HepG2 (cell line): ENCODE measurements at regions not wholly inside any gene's neighbourhood (a gene's known extent, or its start where the extent isn't known, plus 50 kb on each side); places are given as distances from the start of the nearest gene placed in this dataset.
A peak's percentile ranks its signal among the peaks of the same experiment; 100 is the strongest.

ENCODE experiments used
- DR1 ChIP-seq: sonication (generic); formaldehyde crosslinking; IDR thresholded peaks from 2 replicates; pipeline ENCODE4 v1.8.0; 2021; ENCODE audit warnings: mild to moderate bottlenecking, missing genetic modification reagents, inconsistent platforms
- GABPB1 ChIP-seq: IDR thresholded peaks from 2 replicates; pipeline ENCODE4 v1.6.1; 2016; ENCODE audit warnings: mild to moderate bottlenecking, missing genetic modification reagents, moderate library complexity, missing compliant biosample characterization
- HNRNPUL1 ChIP-seq: fragments of 200-400 bp; formaldehyde crosslinking; IDR thresholded peaks from 2 replicates; pipeline ENCODE4 v1.6.1; 2017; ENCODE audit warnings: low read depth, mild to moderate bottlenecking, low read length, moderate library complexity
- HOXA3 ChIP-seq: sonication (generic); formaldehyde crosslinking; IDR thresholded peaks from 2 replicates; pipeline ENCODE4 v1.5.0; 2020; ENCODE audit warnings: missing genetic modification reagents
- KDM5B ChIP-seq: sonication (generic); formaldehyde crosslinking; IDR thresholded peaks from 2 replicates; pipeline ENCODE4 v1.4.0; 2020; ENCODE audit warnings: missing genetic modification reagents, mild to moderate bottlenecking, borderline replicate concordance
- MYC ChIP-seq: sonication (generic); formaldehyde crosslinking; IDR thresholded peaks from 2 replicates; pipeline ENCODE4 v1.9.0; 2021; ENCODE audit warnings: missing genetic modification reagents, borderline replicate concordance
- RARA ChIP-seq: IDR thresholded peaks from 2 replicates; pipeline ENCODE4 v1.6.1; 2016; ENCODE audit warnings: missing genetic modification reagents, missing compliant biosample characterization
- RBFOX2 ChIP-seq: fragments of 200-400 bp; formaldehyde crosslinking; IDR thresholded peaks from 2 replicates; pipeline ENCODE4 v1.6.1; 2017; ENCODE audit warnings: low read depth, mild to moderate bottlenecking, low read length
- RCOR2 ChIP-seq: IDR thresholded peaks from 2 replicates; pipeline ENCODE4 v1.6.1; 2016; ENCODE audit warnings: missing biosample characterization, missing genetic modification reagents
- RNF2 ChIP-seq: fragments of 450-650 bp; conservative IDR thresholded peaks from 2 replicates; pipeline ENCODE4 v1.6.1; 2016; ENCODE audit warnings: low read depth
- RXRA ChIP-seq: sonication (generic); formaldehyde crosslinking; IDR thresholded peaks from 2 replicates; pipeline ENCODE4 v1.5.1; 2020; ENCODE audit warnings: missing genetic modification reagents
- ZFY ChIP-seq: sonication (generic); formaldehyde crosslinking; IDR thresholded peaks from 2 replicates; pipeline ENCODE4 v1.4.0; 2020; ENCODE audit warnings: missing genetic modification reagents
- ZIK1 ChIP-seq: sonication (generic); formaldehyde crosslinking; IDR thresholded peaks from 2 replicates; pipeline ENCODE4 v1.5.0; 2020; ENCODE audit warnings: mild to moderate bottlenecking, low read depth, missing genetic modification reagents, borderline replicate concordance
- ZNF720 ChIP-seq: sonication (generic); formaldehyde crosslinking; IDR thresholded peaks from 2 replicates; pipeline ENCODE4 v1.4.0; 2020; ENCODE audit warnings: missing genetic modification reagents
- TF ChIP-seq, protein P1 (sequence below): sonication (generic); formaldehyde crosslinking; IDR thresholded peaks from 2 replicates; pipeline ENCODE4 v1.4.0; 2020; ENCODE audit warnings: missing genetic modification reagents
- TF ChIP-seq, protein P2 (sequence below): sonication (generic); formaldehyde crosslinking; IDR thresholded peaks from 2 replicates; pipeline ENCODE4 v1.5.0; 2020; ENCODE audit warnings: mild to moderate bottlenecking, low read depth, missing genetic modification reagents, borderline replicate concordance
- TF ChIP-seq, protein P3 (sequence below): sonication (generic); formaldehyde crosslinking; IDR thresholded peaks from 2 replicates; pipeline ENCODE4 v1.5.1; 2020; ENCODE audit warnings: mild to moderate bottlenecking, missing genetic modification reagents, moderate library complexity
- TF ChIP-seq, protein P4 (sequence below), 2 experiments: sonication (generic) in 1 of 2; formaldehyde crosslinking in 1 of 2; IDR thresholded peaks; 2 replicates each; pipeline versions ENCODE4 v1.4.0 to v1.6.1; 2018 to 2020; ENCODE audit warnings: missing genetic modification reagents in 2 of 2, borderline replicate concordance in 1 of 2, low read depth in 1 of 2, mild to moderate bottlenecking in 1 of 2, missing biosample characterization in 1 of 2
- TF ChIP-seq, protein P5 (sequence below): sonication (generic); formaldehyde crosslinking; IDR thresholded peaks from 2 replicates; pipeline ENCODE4 v1.5.1; 2020; ENCODE audit warnings: missing genetic modification reagents, mild to moderate bottlenecking, borderline replicate concordance
- TF ChIP-seq, protein P6 (sequence below): sonication (generic); formaldehyde crosslinking; IDR thresholded peaks from 2 replicates; pipeline ENCODE4 v1.5.1; 2020; ENCODE audit warnings: missing genetic modification reagents, mild to moderate bottlenecking, borderline replicate concordance
- TF ChIP-seq, protein P7 (sequence below): IDR thresholded peaks from 2 replicates; pipeline ENCODE4 v1.6.1; 2012; ENCODE audit warnings: inconsistent platforms

DNA sequence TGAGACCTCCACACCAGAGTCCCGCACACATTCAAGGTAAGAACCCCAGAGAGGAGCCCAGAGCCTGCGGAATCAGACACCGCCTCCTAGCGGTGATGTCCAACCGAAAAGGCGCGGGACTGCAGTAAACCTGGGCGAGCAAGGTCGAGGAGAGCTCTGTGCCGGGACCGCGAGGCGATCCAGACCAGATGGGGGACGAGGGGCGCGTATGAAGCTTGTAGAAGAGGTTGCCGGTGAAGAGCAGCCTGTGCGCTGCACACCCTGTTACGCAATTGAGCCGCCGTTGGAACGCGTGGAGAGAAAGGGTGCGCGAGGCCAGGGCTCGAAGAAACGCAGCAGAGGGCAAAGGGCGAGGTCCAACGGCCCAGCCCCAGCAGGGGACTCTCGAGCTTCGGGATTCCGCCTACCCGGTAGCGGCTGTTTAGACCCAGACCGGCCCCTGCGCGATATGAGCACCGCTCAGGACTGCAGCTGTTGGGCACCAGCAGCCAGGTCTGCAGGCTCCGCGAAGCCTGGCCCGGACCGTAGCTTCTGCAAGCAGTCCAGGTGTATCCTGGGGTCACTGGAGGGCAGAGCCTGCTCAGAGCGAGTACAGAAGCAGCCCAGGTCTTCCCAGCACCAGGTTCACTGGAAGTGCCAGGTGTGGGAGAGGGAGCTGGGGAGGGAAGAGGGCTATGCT lies 65.9 kb upstream of the ZNF599 start (continued):
- TF ChIP-seq, protein P1, sequence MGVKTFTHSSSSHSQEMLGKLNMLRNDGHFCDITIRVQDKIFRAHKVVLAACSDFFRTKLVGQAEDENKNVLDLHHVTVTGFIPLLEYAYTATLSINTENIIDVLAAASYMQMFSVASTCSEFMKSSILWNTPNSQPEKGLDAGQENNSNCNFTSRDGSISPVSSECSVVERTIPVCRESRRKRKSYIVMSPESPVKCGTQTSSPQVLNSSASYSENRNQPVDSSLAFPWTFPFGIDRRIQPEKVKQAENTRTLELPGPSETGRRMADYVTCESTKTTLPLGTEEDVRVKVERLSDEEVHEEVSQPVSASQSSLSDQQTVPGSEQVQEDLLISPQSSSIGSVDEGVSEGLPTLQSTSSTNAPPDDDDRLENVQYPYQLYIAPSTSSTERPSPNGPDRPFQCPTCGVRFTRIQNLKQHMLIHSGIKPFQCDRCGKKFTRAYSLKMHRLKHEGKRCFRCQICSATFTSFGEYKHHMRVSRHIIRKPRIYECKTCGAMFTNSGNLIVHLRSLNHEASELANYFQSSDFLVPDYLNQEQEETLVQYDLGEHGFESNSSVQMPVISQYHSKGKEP (CRISPR knock-in tag), result no peak
- TF ChIP-seq RCOR2 (CRISPR knock-in tag), result no peak
- TF ChIP-seq, protein P2, sequence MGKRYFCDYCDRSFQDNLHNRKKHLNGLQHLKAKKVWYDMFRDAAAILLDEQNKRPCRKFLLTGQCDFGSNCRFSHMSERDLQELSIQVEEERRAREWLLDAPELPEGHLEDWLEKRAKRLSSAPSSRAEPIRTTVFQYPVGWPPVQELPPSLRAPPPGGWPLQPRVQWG (CRISPR knock-in tag), result no peak
- TF ChIP-seq, protein P3, sequence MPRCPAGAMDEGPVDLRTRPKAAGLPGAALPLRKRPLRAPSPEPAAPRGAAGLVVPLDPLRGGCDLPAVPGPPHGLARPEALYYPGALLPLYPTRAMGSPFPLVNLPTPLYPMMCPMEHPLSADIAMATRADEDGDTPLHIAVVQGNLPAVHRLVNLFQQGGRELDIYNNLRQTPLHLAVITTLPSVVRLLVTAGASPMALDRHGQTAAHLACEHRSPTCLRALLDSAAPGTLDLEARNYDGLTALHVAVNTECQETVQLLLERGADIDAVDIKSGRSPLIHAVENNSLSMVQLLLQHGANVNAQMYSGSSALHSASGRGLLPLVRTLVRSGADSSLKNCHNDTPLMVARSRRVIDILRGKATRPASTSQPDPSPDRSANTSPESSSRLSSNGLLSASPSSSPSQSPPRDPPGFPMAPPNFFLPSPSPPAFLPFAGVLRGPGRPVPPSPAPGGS (CRISPR knock-in tag), result no peak
- TF ChIP-seq RARA (CRISPR knock-in tag), result peak; percentile 39; the same call in 1 of the 2 replicates
- peak; percentile 56; the same call in 1 of the 2 replicates for TF ChIP-seq RXRA (CRISPR knock-in tag)
- TF ChIP-seq GABPB1 (CRISPR knock-in tag), result peak; percentile 55; the same call in 1 of the 2 replicates
- TF ChIP-seq RBFOX2, result no peak
- TF ChIP-seq, protein P4, sequence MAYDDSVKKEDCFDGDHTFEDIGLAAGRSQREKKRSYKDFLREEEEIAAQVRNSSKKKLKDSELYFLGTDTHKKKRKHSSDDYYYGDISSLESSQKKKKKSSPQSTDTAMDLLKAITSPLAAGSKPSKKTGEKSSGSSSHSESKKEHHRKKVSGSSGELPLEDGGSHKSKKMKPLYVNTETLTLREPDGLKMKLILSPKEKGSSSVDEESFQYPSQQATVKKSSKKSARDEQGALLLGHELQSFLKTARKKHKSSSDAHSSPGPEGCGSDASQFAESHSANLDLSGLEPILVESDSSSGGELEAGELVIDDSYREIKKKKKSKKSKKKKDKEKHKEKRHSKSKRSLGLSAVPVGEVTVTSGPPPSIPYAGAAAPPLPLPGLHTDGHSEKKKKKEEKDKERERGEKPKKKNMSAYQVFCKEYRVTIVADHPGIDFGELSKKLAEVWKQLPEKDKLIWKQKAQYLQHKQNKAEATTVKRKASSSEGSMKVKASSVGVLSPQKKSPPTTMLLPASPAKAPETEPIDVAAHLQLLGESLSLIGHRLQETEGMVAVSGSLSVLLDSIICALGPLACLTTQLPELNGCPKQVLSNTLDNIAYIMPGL (CRISPR knock-in tag; IDR thresholded peaks at IDR 0.05; ENCODE audit: borderline replicate concordance in 1 of 2, low read depth in 1 of 2), result peak; percentile 37 to 46; a peak in 2 of 4 replicates
- TF ChIP-seq KDM5B (CRISPR knock-in tag), result peak; percentile 74; the same call in 1 of the 2 replicates
- TF ChIP-seq MYC (CRISPR knock-in tag), result peak; percentile 66; the same call in 1 of the 2 replicates
- TF ChIP-seq HOXA3 (CRISPR knock-in tag), result peak; percentile 53; the same call in 1 of the 2 replicates
- TF ChIP-seq ZNF720 (CRISPR knock-in tag), result no peak
- TF ChIP-seq RNF2, result 0 out of 2 replicates have a peak, but pooled peaks have one; percentile 38
- TF ChIP-seq, protein P5, sequence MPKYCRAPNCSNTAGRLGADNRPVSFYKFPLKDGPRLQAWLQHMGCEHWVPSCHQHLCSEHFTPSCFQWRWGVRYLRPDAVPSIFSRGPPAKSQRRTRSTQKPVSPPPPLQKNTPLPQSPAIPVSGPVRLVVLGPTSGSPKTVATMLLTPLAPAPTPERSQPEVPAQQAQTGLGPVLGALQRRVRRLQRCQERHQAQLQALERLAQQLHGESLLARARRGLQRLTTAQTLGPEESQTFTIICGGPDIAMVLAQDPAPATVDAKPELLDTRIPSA (CRISPR knock-in tag), result no peak
- TF ChIP-seq ZFY (CRISPR knock-in tag), result peak; percentile 45; the same call in 1 of the 2 replicates
- TF ChIP-seq HNRNPUL1, result no peak
- TF ChIP-seq ZIK1 (CRISPR knock-in tag), result peak; percentile 63; the same call in 1 of the 2 replicates
- TF ChIP-seq, protein P6, sequence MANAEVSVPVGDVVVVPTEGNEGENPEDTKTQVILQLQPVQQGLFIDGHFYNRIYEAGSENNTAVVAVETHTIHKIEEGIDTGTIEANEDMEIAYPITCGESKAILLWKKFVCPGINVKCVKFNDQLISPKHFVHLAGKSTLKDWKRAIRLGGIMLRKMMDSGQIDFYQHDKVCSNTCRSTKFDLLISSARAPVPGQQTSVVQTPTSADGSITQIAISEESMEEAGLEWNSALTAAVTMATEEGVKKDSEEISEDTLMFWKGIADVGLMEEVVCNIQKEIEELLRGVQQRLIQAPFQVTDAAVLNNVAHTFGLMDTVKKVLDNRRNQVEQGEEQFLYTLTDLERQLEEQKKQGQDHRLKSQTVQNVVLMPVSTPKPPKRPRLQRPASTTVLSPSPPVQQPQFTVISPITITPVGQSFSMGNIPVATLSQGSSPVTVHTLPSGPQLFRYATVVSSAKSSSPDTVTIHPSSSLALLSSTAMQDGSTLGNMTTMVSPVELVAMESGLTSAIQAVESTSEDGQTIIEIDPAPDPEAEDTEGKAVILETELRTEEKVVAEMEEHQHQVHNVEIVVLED (CRISPR knock-in tag), result peak; percentile 54; the same call in 1 of the 2 replicates
- no peak for TF ChIP-seq DR1 (CRISPR knock-in tag)
- TF ChIP-seq, protein P7, sequence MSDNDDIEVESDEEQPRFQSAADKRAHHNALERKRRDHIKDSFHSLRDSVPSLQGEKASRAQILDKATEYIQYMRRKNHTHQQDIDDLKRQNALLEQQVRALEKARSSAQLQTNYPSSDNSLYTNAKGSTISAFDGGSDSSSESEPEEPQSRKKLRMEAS, result peak; percentile 90
